ENCODE measurements at regions not wholly inside any gene's neighbourhood (a gene's known extent, or its start where the extent isn't known, plus 50 kb on each side); places are given as distances from the start of the nearest gene placed in this dataset.

GRCh38 chr10:35912615-35913569, 270.8 kb upstream of the FZD8 start:
- DNase-seq = peak; percentile 47

- DNase-seq = no peak
These were observed 269.9 kb upstream of the FZD8 start for GRCh38 chr10:35911954-35912353.

DNA sequence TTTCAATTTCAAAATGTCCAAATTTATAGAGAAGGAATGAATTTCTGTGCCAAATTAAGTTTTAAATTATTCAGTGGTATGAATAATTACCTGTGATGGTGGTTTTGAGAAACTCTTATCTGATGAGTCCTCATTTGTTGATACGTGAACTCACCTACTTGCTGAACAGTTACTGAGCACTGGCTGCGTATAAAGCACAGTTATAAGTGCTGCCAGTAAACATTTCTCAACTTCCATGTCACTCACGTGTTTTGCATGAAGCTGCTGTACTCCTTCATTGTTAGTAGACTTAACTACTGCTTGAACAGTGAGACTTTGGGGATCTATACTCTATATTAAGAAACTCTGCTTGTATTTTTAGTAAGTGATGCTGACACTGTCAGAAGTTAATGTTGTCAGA, 269.1 kb upstream of the FZD8 start:
- no peak for DNase-seq

DNA sequence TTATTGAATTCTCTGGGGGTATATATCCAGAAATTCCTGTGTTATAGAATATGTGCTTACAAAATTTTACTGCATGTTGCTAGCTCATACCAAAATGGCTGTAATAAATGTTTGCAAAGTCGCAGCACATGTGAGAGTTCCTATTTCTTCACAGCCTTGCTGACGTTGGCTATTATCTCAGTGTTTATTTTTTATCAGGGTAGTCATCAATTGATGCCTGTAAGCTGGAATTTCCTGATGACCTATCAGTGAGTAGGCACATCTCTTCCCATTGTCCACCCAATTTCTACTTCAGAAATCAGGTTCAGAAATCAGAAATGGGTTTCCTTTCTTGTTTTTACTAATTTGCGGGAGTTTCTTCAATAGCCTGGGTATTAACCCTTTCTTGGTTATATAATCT, 268.1 kb upstream of the FZD8 start:
- DNase-seq = no peak

GRCh38 chr10:35909121-35909720, 267.1 kb upstream of the FZD8 start:
- DNase-seq = no peak

DNA sequence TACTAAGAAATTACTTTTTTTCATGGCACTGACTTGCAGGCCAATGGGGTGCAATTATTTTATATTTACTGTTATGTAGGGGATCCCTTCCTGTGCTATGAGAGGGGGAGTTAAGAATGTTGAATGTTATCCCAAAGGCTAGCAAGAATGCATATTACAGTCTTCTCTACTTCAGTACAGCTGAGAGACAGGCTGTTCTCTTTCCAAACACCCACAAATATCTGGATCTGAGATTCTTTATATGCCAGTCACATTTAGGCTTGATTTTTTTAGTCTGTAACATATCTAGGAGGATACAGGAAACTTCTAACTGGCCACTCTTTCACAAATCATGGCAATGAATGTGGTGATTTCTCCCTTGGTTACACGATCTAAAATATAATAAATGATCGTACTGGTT, 266.4 kb upstream of the FZD8 start:
- no peak for DNase-seq

- no peak for DNase-seq
These were observed 265.5 kb upstream of the FZD8 start for GRCh38 chr10:35907548-35907947.

- no peak for DNase-seq
These were observed 264.1 kb upstream of the FZD8 start for GRCh38 chr10:35906155-35906554.

- no peak for DNase-seq
These were observed 260.9 kb upstream of the FZD8 start for GRCh38 chr10:35903021-35903420.

DNA sequence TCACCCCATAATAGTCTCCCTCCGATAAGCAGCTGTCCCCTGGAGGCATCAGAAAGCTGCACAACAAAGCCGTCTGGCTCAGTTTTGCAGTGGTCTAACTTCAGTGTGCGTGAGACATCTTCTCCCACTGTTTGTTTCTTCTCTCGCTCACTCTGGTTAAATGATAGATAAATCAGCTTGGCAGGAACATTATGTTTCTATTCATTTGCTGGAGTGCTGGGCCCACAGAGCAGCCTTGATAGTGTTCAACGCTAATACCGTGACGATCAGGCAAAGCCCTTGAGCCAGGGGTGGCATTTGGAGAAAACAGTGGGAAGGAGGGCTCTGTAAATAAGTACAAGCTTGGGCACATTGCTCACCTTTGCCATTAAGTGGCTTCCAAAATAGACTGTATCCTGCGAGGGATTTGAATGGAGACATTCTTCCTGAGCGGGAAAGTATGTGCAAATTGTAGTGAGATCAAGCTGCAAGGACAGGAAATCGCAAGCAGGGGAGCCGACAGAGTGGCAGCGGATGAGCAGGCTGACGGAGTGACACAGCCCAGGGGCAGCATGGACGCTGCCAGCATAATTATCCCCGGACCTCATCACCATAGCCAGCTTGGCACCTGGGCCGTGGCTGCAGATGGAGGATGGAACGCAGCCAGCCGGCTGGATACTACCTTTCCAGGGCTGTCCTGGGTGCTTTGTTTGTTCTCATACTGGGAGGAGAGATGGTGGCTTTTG, 256.8 kb upstream of the FZD8 start:
- DNase-seq = no peak

- DNase-seq = no peak
These were observed 253.9 kb upstream of the FZD8 start for GRCh38 chr10:35896001-35896400.

GRCh38 chr10:35895331-35895730, 253.2 kb upstream of the FZD8 start:
- DNase-seq = no peak

DNA sequence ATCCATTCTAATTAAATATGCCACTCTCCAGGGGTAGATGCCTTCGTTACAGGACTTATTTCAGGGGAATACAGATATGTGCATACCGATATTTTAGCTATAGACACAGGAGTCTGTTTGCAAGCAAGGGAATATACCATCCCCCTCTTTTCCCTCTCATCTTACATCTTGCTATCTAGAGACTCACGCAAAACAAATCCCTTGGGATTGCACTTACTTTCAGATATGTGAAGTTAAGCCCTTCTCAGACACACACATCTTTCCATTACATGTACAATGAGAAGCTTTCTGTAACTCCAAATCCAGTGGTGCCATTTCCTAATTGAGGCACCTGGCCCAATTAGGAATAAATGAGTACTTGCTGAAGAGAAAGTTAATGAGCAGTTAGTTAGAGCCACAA, 250.4 kb upstream of the FZD8 start:
- no peak for DNase-seq

GRCh38 chr10:35890676-35891495, 248.8 kb upstream of the FZD8 start:
- DNase-seq = no peak

GRCh38 chr10:35889971-35890675, 248.0 kb upstream of the FZD8 start:
- DNase-seq = no peak

GRCh38 chr10:35889226-35889625, 247.1 kb upstream of the FZD8 start:
- DNase-seq = no peak

- no peak for DNase-seq
These were observed 246.3 kb upstream of the FZD8 start for GRCh38 chr10:35888400-35888799.

GRCh38 chr10:35887685-35888084, 245.6 kb upstream of the FZD8 start:
- no peak for DNase-seq

DNA sequence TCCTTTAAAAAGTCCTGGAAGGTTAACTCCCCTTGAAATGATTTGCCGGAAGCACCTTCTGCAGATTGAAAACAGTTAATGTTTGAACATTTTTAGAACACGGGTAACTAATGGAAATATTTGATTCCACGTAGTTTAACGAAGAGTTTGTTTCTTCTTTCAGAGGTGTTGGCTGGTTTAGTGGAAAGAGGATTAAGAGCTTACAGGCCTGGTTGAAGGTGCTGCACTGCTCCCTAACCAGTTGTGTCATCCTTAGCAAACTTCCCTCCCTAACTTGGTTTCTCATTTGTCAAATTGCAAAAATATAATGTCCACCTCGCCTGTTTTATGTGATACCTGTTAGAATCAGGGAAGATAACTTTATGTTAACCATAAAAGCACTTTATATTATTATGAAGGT, 243.0 kb upstream of the FZD8 start:
- DNase-seq = no peak

- DNase-seq = no peak
These were observed 242.6 kb upstream of the FZD8 start for GRCh38 chr10:35884657-35885071.

- no peak for DNase-seq
These were observed 240.5 kb upstream of the FZD8 start for GRCh38 chr10:35882422-35883150.
